ENCODE measurements at regions not wholly inside any gene's neighbourhood (a gene's known extent, or its start where the extent isn't known, plus 50 kb on each side); places are given as distances from the start of the nearest gene placed in this dataset.
A peak's percentile ranks its signal among the peaks of the same experiment; 100 is the strongest.
"Not testable (repeated sequence)": the region's sequence is repeated elsewhere in the genome, so short reads cannot be mapped to it uniquely, and the experiment has no call there.

GRCh38 chr3:104066658-104067057 lies 1300.1 kb upstream of the ALCAM start:
- no peak for DNase-seq

DNA sequence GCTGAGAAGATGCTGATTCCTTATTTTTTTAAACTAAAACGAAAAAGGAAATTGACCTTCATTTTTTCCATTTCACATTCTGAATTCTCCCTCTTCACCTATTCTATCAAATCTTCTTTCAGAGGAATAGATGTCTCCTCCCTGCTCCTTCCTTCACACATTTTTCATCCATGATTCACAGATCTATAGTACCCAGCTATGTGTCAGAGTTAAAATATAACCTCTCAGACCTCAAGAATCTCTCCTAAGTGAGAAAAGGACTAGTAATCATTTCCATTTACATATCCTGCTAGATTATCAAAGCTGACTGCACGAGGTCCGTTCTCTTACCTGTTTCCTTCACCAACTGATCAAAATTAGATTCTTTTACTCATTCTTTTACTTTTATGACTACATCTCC lies 1297.6 kb upstream of the ALCAM start:
- no peak for DNase-seq

DNA sequence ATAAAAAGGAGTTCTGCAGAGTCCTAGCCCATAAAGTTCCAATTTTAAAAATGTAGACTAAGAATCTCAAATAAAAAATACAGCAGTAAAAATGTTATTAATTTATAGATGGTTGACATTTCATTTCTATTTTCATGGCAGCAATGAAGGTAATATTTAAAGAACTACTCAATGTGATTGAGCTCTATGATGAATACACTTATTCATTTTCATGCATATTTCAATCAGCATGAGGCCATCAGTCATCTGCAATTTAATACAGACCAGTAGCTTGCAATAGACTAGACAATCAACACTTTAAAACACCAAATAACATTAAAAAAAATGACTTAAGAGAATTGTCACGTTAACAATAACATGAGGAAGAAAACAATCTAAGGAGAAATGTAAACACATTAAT lies 1295.8 kb upstream of the ALCAM start:
- no peak for DNase-seq

DNA sequence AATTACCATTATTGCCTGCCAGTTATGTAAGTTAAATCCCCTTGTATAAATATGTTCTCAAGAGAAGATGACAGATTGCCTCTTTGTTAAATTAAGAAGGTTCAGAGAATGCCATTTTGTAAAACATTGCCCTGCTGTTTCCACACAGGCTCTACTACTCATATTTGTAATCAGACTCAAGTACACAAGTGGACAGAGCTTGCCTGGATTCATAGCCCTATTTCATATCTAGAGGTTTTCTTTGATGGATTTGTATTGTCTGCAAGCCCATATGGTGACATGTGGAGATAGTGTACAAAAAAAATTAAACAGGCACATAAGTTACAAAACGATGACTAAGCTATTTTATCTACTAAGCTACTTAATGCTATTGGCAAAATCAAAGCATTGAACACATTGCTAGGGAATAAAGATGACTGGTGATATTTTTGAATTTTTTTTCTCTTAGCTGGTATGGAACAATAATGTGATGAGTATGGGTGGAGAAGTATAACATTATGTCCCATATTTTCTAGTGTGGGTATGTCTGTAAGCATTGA lies 1286.6 kb upstream of the ALCAM start:
- no peak for DNase-seq

DNA sequence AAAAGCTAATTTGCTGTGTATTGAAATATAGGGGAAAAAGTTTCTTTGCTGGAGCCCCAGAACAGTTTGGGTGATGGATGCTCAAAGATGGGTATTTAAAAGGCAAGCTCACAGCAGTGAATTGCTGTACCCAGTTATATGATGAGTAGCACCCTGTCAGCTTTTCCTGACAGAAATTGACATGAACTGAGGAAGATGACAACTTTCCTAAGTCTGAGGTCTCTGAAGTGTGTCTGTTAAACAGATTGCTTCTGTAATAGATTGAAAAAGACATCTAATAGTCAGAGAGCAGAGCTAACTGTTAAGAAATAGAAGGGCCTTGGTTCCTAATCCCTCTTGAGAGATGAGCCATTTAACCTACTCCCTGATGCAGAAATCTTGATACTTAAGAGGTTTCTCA lies 1278.0 kb upstream of the ALCAM start:
- DNase-seq, result no peak

GRCh38 chr3:104089987-104090386 lies 1276.7 kb upstream of the ALCAM start:
- DNase-seq, result not testable (repeated sequence)

DNA sequence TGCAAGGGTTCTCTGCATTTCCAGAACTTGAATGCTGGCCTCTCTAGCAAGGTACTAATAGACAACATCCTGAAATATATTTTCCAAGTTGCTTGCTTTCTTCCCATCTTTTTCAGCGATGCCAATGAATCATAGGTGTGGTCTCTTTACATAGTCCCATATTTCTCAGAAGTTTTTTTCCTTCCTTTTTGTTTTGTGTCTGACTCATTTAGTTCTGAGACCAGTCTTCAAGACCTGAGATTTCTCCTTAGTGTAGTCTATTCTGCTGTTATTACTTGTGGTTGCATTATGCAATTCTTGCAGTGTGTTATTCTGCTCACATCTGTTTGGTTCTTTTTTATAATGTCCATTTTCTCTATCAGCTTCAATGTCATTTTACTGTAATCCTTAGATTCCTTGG lies 1265.0 kb upstream of the ALCAM start:
- no peak for DNase-seq

DNA sequence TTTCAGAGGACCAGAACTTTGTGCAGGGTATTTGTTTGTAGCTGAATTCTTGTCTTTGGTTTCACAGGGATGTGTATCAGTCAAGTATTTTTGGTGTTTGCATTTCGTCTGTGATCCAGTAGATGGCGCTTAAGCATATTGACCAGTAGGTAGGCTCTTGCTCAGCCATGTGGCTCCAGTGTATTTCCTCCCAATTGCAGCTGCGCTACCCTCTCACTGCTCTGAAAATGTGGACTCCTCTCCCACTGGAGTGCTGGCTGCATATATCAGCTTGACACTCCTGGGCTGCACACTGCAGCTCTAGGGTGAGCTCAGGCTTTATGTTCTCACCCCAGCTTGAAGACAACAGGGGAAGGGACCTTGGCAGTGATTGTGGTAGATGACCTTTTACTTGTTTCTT lies 1264.3 kb upstream of the ALCAM start:
- DNase-seq, result peak; percentile 27

GRCh38 chr3:104106276-104106675 lies 1260.4 kb upstream of the ALCAM start:
- no peak for DNase-seq

GRCh38 chr3:104108522-104108921 lies 1258.2 kb upstream of the ALCAM start:
- no peak for DNase-seq

DNA sequence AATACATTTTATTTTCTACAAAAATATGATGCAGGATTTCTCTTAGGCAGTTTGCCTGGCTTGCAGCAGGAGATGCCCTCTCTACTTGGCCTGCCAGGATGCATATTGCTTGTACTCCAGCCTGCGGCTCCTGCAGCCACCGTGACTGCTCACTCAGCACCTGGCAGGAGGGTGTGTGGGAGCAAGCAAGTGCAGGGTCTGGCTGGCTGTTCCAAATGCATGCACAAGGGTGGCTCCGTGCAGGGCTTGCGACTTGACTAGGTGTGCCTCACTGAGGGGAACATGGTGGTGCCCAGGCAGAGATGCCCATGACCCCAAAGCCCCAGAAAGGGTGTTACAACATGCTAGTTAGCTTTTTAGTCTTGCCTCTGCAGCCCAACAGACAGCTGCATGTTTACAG lies 1240.2 kb upstream of the ALCAM start:
- no peak for DNase-seq

DNA sequence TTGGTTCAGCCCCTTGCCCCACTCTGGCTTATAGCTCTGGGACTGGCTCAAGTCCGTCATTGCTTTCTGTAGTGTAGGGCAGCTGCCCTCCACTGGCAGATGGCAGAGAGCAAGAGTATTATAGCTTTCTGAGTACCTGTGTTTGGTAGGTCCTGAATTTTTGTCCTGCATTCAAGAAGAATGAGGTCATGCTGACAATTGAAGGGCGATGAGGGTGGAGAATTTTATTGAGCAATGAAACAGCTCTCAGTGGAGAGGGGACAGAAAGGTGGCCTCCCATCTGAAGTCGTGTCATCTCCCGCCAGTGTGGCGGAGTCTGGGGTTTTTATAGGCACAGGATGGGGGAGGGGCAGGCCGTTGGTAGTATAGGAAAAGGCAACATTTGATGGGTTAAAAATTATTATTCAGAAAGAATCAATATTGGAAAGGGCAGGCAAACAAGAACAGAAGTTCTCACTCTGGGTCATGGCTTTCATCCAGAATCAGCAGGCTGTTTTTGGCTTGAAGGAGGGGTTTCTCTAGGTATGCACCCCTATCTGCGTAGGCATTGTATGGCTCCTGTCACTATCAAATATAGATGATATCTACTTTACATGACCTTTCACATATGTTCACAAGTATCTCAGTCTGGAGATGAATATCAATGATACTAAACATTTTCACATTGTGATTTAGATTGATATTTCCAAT lies 1239.7 kb upstream of the ALCAM start:
- DNase-seq, result no peak

DNA sequence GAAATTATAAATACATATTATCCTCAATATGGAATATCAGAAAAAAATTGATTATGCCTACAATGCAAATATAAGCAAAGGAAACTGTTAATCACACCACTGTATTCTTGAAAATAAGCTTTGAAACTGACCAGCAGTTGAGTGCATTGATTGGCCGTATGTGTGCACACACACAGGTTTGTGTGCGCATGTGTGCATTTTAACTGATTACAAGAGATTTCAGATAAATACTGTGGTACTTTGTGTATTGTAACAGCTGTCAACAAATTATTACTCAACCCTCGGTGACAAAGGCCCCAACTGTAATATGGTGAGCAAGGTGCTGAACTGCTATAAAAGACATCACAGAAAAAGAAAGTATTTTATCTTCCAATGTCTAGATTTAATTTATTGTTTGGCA lies 1238.9 kb upstream of the ALCAM start:
- DNase-seq, result no peak

GRCh38 chr3:104132566-104133403 lies 1233.9 kb upstream of the ALCAM start:
- DNase-seq, result no peak

DNA sequence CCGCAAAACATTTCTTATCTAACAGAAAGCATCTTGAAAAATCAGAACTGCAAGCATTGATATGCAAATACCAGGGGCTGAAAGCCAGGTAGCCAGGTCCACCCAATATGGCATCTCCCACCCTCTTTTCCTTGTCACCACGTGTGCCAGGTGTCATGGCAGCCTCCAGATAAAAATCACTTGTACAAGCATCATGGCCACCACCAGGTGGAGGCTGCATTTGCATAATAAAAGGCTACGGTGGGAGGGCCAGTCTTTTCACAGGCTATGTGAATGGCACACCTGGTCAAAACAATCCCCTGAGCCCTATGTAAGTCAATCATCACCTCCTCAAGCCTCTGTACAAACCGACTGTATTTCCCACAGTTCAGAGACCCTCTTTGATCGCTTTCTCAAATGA lies 1233.1 kb upstream of the ALCAM start:
- no peak for DNase-seq

GRCh38 chr3:104137116-104137515 lies 1229.6 kb upstream of the ALCAM start:
- no peak for DNase-seq

DNA sequence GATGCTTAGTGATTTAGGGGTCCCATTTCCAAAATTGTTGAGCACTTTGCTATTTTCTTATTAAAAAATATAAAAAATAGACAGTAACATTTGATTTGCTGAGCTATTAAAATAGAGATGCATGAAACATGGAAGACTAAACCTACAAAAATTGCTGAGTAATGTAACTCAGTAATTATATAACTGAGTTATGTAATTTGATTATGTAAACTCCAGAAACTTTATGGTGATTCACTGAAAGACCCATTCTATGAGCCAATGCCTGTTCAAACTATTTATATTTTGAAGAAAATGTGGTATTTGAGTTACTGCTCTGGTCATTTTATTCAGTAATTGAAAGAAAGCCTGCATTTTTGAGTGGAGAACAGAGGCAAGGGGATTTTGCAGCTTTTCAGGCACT lies 1221.5 kb upstream of the ALCAM start:
- DNase-seq, result no peak

GRCh38 chr3:104149154-104149553 lies 1217.6 kb upstream of the ALCAM start:
- no peak for DNase-seq

- DNase-seq, result no peak
These were observed 1216.0 kb upstream of the ALCAM start for GRCh38 chr3:104150724-104151123.

DNA sequence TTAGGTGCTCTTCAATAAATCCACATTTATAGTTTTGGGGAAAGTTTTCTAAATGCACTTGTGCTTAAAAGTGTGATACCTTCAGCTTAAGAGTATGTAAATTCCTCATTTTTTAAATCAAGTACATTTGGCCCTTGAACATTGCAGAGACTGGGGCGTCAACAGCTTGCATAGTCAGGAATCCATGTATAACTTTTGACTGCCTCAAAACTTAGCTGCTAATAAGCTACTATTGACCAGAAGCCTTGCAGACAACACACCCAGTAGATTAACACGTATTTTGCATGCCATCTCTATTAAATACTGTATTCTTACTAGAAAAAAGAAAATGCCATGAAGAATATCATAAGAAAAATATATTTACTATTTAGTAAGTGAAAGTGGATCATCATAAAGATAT lies 1211.8 kb upstream of the ALCAM start:
- no peak for DNase-seq

DNA sequence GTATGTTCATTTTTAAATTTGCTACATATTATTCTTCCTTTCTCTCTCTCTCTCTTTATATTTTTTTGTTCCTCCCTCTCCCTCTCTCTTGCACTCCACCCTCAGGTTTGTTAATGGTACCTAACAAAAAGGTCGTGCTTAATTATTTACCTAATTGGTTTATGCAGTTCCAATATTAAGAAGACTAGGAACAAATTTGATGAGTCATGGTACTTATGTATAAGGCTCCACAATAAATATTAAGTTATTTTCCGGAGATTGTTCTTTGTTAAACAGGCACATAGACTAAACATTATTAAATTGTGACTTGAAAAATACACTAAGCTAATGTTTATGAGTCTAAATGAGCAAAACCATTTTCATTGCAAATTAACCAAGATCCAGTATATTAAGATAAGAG lies 1200.8 kb upstream of the ALCAM start:
- DNase-seq, result no peak

- DNase-seq, result no peak
These were observed 1198.3 kb upstream of the ALCAM start for GRCh38 chr3:104168386-104168785.

DNA sequence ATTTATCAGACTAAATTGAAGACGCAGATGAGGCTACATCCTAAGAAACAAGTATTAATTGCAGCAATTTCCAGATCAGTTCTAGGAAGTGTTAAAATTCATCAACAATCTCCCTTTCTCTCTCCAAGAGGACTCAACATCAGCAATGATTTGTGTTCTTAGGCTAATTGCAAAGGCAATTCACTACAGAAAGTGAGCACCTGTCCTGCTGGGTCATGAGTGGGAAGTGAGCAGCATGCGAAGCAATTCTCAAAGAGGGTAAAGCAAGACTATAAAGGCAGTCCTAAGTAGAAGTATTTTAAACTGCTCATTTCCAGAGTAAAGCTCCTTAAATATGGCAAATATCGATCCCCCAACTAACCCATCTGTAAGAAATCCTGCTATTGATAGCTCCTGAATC lies 1191.0 kb upstream of the ALCAM start:
- DNase-seq, result no peak

DNA sequence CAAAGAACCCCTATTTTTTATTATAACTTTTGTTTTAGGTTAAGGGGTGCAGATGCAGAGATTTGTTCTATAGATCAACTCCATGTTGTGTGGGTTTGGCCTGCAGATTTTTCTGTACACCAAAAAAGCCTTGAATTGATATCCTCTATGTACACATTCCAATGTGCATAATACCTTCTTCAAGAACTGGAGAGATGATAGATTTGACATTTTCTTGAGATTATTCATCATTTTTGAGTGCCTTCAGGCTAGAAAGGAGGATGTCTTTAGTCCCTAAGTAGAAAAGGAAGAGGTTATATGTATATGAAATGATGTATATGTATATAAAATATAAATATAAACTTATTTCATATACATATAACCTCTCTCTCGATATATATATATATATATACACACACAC lies 1190.0 kb upstream of the ALCAM start:
- no peak for DNase-seq
